ENCODE measurements at regions not wholly inside any gene's neighbourhood (a gene's known extent, or its start where the extent isn't known, plus 50 kb on each side); places are given as distances from the start of the nearest gene placed in this dataset.

DNA sequence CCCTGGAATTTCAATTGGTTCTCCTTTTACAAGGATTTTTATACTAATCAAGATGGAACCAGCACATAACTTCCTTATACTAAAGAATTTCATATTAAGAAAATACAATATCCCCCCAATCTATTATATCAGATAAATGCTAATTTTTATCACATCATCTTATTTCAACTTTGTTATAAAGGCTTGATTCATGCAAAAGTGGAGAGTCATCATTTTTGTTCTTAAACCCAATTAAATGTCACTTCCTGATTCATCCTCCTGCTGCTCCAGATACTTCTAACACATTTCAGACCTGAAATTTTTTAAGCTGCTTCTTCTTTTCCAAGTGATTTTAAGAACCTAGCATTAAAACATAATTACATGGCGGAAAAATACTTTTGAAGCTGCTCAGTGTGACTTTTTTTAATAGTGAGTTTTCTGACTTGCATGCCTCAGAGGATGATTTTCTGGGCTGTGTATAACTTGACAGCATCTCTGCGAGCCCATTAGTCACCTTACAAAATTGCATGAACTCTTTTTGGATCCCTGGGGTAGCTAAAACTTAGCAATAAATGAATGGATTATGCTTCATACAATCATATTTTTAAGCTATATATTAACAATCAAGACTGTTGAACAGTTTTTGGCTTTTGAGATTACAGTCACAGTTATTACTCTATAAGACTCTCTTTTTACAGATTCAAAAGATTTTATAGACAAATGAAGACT lies 134.1 kb downstream of the ELOVL4 start:
- TF ChIP-seq, protein P1, sequence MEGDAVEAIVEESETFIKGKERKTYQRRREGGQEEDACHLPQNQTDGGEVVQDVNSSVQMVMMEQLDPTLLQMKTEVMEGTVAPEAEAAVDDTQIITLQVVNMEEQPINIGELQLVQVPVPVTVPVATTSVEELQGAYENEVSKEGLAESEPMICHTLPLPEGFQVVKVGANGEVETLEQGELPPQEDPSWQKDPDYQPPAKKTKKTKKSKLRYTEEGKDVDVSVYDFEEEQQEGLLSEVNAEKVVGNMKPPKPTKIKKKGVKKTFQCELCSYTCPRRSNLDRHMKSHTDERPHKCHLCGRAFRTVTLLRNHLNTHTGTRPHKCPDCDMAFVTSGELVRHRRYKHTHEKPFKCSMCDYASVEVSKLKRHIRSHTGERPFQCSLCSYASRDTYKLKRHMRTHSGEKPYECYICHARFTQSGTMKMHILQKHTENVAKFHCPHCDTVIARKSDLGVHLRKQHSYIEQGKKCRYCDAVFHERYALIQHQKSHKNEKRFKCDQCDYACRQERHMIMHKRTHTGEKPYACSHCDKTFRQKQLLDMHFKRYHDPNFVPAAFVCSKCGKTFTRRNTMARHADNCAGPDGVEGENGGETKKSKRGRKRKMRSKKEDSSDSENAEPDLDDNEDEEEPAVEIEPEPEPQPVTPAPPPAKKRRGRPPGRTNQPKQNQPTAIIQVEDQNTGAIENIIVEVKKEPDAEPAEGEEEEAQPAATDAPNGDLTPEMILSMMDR (IDR thresholded peaks at IDR 0.05): no peak
- TF ChIP-seq POLR2AphosphoS5 (IDR thresholded peaks at IDR 0.05): no peak

All from breast epithelium (tissue), 3 donors.